ENCODE measurements at regions not wholly inside any gene's neighbourhood (a gene's known extent, or its start where the extent isn't known, plus 50 kb on each side); places are given as distances from the start of the nearest gene placed in this dataset.
"Not testable (repeated sequence)": the region's sequence is repeated elsewhere in the genome, so short reads cannot be mapped to it uniquely, and the experiment has no call there.

DNA sequence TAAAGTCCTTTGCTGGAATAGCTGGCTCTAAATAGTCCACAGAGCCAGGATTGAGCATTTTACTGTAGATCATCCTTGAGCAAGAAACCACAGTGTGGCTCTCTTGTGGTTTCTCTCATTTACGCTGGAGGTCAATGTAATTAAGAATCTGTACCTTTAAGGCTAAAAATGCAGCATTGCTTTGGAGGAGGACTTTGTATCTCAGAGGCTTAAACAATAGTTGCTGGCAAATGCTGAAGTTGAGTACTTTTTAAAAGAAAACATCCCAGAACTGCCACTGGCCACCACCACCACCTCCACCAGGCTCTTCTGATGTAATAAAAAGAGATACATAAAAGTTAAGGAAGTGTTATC is 177.3 kb upstream of the ADAMTSL1 start:
- peak; percentile 26 for DNase-seq (ENCODE audit: low read depth)

DNA sequence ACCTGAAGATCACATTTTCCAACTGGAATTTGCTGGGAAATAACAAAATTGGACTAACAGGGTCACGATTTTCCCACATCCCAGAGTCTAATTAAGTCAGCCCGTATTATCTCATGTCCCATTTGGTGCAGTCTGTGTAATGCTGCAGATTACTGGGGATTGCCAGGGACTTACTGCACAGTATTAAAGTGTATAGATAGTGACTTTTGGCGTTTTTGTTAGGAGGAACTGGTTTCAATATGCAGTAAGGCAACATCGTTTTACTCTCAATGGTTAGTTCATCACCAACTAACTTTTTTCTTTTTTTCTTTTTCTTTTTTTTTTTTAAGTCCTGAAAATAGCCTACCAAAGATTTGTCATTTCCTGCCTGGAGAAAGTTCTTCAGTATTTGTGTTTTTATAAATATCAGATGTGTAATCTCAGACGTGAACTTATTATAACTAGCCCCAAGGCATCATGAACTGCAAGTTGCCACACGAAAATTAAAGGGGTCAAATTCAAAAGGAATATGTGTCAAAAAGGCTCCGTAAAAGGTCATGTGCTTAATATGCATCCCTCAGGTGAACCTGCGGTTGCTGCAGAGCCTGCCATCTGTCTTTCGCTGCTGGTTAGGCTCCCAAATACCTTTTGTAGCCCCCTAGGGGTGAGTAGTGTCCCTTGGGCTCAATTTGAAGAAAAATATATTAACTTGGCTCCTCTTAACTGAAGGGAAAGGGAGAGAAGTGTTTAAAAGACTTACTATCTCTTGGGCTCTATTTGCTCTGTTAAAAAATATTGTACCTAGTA is 176.7 kb upstream of the ADAMTSL1 start:
- peak; percentile 50 for DNase-seq (ENCODE audit: low read depth)

DNA sequence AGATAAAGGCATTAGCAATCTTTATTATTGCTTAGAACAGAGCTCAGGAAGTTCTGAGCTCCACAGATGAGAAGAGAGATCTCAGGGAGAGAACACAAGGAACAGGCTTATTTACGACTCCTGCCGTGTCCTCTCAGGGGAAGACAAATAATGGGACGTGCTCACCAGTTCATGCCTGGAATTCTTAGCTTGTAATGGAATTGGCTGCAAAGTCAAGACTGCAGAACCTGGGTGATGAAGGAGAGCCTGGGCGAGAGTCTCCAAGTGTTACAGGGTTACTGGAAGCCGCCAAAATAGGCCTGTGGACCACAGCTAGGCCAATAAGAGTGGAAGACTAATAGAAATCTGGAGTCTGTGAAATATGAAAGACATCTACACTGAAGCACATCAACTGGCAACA is 174.5 kb upstream of the ADAMTSL1 start:
- DNase-seq (ENCODE audit: low read depth) = no peak

DNA sequence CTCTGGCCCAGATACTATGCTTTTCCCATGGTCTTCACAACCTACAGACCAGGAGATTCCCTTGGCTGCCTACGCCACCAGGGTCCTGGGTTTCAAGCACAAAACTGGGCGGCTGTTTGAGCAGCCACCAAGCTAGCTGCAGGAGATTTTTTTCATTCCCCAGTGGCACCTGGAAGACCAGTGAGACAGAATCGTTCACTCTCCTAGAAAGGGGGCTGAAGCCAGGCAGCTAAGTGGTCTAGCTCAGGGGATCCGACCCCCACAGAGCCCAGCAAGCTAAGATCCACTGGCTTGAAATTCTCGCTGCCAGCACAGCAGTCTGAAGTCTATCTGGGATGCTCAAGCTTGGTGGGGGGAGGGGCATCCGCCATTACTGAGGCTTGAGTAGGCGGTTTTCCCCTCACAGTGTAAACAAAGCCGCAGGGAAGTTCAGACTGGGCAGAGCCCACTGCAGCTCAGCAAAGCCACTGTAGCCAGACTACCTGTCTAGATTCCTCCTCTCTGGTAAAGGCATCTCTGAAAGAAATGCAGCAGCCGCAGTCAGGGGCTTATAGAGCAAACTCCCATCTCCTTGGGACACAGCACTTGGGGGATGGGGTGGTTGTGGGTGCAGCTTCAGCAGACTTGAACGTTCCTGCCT is 168.7 kb upstream of the ADAMTSL1 start:
- DNase-seq (ENCODE audit: low read depth) = not testable (repeated sequence)

DNA sequence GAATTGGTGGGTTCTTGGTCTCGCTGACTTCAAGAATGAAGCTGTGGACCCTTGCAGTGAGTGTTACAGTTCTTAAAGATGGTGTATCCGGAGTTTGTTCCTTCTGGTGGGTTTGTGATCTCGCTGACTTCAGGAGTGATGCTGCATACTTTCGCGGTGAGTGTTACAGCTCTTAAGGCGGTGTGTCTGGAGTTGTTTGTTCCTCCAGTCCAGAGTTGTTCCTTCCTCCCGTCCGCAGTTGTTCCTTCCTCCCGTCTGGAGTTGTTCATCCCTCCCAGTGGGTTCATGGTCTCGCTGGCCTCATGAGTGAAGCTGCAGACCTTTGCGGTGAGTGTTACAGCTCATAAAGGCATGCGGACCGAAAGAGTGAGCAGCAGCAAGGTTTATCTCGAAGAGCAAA is 159.6 kb upstream of the ADAMTSL1 start:
- DNase-seq (ENCODE audit: low read depth) = no peak

DNA sequence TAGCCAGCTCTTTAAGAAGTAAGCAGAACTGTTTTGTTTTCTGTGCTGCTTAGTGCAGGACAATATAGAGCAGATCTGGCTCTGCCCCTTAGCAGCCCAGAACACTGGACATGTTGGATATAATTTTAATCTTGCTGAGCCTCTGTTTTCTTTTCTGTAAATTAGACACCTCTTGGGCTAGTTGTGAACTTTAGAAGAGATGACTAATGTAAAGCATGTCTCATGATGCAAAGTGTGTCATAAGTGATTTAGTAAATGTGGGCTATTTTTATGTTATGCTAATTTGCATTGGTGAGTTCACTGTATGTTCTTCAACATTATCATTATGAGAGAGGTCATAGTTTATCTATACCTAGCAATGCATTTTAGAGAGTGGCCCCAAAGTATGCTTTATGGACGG is 156.1 kb upstream of the ADAMTSL1 start:
- DNase-seq (ENCODE audit: low read depth) = peak; percentile 16

DNA sequence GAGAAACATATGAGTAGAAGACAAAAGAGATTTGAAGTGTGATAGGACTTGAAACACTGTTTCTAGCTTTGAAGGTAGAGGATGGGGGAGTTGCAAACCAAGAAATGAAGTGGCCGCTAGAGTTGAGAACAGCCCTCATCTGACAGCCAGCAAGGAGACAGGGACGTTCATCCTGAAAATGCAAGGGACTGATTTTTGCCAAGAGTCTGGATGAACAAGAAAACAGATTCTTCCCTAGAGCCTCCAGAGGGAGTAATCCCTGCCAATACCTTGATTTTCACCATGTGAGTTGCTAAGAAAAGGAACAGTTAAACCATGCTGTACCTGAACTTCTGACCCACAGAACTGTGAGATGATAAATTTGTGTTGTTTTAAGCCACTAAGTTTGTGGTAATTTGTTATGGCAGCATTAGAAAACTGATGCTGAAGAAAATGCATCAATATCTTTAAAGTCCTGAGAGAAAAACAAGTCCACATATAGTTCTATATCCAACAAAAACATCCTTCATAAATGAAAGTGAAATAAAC is 154.0 kb upstream of the ADAMTSL1 start:
- DNase-seq (ENCODE audit: low read depth) = no peak

DNA sequence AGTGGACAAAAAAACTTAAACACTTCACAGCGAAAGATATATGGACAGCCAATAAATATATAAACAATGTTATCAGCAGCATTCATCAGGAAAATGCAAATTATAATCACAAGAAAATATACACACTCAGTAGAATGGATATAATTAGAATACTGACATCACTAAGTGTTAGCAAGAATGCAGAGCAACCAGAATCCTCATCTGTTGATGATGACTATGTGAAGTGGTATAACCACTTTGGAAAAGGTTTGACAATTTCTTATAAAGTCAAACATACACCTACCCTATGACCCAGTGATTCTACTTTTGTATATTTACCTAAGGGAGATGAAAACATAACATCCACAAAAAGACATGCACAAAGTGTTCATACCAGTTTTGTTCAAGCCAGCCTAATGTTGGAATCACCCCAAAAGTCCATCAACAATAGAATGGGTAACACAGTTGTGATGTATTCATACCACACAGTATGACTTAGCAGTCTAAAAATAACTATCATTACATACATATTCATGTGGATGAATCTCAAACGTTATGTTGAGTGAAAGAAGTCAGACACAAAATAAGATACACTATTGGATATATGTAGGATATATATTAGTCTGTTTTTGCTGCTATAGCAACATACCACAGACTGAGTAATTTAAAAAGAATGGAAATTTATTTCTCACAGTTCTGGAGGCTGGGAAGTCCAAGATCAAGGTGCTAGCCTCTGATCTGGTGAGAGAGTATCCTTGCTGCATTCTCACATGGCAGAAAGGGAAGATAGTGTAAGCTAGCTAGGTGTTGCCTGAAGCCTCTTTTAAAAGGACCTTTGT is 148.8 kb upstream of the ADAMTSL1 start:
- DNase-seq (ENCODE audit: low read depth) = no peak

DNA sequence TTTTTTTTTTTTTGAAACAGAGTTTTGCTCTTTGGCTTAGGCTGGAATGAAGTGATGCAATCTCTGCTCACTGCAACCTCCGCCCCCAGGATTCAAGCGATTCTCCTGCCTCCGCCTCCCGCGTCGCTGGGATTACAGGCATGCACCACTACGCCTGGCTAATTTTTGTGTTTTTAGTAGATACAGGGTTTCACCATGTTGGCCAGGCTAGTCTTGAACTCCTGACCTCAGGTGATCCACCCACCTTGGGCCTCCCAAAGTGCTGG is 148.3 kb upstream of the ADAMTSL1 start:
- DNase-seq (ENCODE audit: low read depth) = not testable (repeated sequence)

DNA sequence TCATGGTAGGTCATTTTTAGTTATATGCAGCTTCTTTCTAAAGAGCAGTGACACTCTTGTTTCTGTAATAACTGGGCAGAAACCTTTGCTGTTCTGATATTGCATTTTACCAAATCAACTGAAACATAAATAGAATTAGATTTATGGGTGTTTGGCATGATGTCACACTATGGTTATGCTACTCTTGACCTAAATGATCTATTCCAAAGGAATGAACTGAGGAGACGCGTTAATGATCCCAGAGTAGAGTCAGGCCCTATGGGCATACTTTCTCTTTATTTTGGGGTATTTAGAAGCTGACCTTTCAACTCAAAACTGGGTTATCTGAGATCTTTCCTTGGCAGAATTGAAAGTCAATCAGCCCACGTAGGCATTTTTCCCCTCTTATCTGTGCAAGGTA is 146.8 kb upstream of the ADAMTSL1 start:
- DNase-seq (ENCODE audit: low read depth) = no peak

DNA sequence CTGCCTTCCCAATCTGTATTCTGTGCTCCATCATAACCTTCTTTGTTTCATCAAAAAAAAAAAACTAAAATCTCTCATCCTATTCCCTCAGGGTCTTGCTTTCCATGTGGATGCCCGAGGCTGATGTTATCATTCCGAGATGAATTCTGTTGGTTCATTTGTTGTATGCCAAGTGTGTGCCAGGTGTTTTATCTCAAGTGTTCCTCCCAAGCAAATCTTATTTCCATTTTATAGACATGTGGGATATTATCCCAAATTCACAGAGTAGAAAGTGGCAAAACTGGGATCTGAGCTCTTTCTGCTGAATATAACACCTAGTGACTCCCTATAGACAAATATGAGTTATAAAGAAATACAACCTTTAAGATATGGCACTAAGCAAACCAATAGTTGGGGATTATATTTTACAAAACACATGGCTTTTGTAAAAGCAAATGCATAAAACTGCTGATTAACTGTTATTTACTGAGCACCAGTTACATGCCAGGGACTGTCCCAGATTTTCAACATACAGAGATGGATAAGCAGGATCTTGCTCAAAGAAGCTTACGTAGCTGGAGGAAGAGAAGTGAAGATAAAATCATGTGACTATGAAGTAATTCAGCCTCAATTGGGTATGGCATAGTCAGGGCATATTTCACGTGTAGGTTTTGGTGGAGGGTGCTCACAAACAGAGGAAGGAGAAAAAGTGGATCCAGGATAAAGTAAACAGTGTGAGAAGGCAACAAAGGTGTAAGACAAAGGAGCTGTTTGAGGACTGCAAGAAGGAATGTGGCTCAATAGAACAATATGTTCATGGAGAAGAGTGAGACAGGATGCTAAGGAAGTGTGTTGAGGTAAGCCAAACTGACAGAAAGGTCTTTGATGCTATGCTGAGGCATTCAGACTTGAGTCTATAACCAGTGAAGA is 143.3 kb upstream of the ADAMTSL1 start:
- DNase-seq (ENCODE audit: low read depth) = no peak

DNA sequence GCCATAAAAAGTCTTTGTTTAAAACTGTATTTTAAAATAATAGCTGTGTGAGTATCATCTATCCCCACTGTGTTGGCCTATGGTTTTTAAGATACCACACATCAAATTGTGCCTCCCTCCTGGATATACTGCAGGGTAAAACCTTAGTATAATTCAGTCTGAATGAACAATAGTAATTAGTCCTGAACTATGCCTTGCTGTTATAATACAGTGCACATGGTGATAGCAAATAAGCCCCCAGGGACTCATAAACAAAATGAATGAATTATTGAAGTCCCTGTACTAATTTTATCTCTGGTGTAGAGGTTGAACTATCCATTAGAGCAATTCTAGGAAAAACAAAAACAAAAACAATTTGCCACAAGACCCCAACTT is 142.7 kb upstream of the ADAMTSL1 start:
- DNase-seq (ENCODE audit: low read depth) = no peak

DNA sequence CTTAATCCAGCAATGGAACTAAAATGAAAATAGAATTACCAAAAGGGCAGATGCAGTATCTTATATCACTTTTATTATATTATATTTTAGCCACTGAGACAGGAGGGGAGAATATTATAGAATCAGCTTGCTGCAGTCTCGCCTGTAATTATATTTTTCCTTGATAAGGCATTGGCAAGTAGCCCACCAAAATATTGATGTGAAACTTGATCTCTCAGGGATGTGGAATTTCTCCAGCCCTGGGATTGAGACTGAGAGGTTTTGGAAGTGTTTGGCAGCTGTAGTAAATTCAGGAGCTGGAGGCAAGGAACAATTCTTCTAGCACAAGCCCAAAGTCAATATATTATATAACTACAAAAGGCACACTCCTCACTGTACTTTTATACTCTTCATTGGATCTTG is 142.1 kb upstream of the ADAMTSL1 start:
- no peak for DNase-seq (ENCODE audit: low read depth)

DNA sequence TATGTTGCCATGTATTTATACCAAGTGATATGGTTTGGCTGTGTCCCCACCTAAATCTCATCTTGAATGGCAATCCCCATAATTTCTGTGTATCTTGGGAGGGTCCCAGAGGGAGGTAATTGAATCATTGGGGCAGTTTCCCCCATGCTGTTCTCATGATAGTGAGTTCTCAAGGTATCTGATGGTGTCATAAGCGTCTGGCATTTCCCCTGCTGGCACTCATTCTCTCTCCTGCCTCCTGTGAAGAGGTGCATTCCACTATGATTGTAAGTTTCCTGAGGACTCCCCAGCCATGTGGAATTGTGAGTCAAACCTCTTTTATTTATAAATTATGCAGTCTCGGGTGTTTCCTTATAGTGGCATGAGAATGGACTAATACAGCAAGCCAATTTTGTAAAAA is 140.8 kb upstream of the ADAMTSL1 start:
- DNase-seq (ENCODE audit: low read depth) = no peak

DNA sequence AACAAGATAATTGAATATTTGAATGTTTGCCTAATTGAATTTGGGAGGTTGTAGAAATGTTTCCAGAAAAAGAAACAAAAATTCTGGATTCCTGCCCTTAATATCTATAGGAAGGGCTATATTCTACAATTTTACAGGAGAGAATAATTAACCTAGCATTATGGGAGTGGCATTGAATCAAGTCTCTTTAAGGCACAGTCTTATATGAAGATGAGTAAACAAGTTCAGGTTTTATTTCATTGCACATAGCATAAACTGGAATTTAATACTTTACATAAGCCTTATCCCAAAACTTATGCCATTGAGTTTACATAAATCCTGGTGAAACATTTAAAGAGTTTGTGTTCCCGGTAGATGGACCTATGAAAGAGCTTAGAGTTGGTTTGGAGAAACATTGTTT is 138.1 kb upstream of the ADAMTSL1 start:
- no peak for DNase-seq (ENCODE audit: low read depth)

DNA sequence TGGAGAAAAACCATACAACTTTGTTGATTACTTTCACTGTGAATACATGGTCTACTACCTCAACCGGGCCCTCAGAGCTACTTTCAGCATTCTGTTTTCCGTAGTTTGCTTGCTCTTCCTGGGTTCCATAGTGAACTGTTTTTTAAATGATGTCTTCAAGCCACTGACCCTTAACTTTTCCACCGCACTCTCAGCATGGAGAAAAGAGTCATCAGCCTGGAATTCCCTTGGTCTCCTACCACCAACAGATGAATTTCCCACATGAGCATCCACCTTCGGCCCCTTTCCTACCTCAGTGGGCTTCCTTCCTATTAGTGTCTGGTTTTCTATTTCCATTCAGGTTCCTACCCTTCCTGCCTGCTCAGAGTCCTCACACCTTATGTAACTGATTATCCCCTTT is 135.9 kb upstream of the ADAMTSL1 start:
- no peak for DNase-seq (ENCODE audit: low read depth)

DNA sequence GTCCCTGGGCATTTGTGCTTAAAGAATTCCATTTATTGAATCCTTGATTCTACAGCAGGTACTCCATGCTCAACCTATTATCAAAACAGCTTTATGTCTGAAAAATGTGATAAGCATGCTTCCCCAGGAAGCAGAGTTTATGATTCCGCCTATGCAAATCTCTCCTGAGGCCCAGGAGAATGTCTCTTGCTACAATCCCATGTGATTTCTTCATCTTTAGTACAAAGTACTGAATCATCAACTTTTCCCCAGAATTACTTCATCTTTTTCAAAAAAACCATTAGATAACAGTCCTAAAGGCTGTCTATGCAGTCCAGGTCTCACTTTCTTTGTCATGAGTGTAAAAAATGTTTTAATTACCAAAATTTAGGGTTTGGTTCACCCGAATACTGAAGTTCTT is 130.2 kb upstream of the ADAMTSL1 start:
- peak; percentile 55 for DNase-seq (ENCODE audit: low read depth)

DNA sequence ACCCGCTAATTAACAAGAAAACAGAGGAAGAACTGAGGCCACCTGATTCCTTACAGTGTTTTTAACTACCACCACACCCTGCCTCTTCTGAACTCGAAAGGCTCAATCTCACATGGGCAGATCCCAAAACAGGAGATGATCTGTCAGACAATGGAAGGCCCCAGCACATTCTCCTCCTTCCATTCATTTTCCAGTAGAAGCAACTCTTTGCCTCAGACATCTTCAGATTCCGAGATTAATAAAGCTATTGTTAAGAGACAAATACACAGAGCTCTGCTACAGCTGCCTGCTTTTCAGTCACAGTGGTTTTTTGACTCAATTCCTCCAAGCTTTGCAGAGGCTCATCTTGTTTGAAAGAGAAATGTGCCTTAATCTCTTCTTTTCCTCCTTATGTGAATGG is 127.2 kb upstream of the ADAMTSL1 start:
- no peak for DNase-seq (ENCODE audit: low read depth)

DNA sequence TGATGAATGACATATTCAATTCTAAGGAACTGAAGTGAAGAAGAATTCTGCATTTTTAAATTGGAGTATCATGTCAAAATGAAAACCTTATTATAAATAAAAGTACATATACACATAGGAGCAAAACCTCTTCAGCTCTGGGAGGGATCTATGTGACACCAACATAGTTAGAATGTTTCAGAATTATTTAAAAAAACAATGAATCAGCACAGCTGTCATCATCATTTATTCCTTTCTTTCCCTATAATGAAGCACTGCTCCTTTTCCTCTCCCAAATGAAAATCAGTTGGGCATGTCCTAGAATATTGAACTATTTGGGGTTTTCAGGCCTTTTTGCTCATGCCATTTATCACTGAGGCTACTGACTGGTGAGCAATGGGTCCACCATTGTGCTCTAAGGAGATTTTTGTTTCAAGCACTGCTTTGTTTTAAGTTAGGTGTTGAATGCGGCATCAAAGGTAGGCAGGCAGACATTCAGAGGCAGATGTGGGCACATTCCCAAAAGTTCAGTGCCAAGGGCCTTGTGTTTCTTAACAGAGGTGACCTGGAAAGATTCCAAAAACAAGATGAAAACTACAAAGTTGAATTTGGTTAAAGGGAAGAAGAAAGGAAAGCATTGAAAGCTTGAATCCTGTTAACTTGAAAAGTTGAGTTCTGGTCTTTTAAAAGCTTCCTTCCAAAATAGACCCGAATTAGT is 126.4 kb upstream of the ADAMTSL1 start:
- DNase-seq (ENCODE audit: low read depth) = no peak

DNA sequence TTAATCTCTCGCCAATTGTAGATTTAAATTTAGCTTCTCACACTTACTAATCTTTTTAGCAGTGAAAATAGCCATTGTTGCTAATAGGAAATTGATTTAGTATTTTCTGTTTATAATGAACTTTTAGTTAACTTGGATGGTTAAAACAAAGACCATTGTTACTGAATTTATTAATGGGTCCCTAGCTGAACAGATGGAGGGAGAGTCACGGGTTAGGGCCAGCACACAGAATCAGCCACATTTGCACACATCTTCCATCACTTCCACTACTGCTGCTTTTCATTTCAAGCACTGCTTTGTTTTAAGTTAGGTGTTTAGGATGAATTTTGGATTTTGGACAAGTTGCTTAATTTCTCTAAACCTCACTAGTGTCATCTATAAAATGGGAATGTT is 125.9 kb upstream of the ADAMTSL1 start:
- DNase-seq (ENCODE audit: low read depth) = no peak

DNA sequence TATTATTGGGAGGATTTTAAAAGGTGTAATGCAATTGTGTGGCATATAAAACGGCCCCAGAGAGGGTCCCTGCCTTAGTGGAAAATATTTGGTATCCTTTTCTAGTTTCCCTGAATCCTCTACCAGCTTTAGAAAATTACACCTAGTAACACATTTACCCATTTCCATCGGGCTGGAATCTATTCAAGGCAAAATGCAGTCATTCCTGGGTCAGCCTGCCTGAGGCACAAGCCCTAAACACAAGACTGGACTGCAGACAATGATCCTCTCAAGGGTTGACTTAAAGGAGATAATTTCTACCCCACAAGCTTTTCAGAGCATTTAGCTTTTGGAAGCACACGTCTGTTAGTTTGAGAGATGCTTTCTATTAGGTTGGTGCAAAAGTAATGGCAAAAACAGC is 124.4 kb upstream of the ADAMTSL1 start:
- no peak for DNase-seq (ENCODE audit: low read depth)

DNA sequence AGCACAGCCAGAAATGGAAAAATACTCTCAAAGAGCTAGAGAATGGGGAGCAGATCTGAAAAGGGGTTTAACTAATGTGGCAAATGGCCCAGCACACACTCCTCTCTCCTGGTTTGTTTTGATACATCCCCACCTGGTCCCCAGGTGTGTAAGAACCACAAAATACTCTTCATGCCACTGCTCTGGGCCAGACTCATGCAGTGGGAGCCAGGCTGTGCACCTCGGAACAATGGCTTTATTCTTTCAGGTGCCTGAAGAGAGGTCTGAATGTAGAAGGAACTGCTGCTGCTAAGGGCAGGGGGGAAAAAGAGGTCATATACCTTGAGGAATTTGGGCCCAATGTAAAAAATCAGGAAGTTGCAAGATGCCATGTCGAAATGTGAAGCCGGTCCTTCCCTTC is 123.9 kb upstream of the ADAMTSL1 start:
- DNase-seq (ENCODE audit: low read depth) = no peak
